RWPE2 (cell line): ENCODE measurements at regions not wholly inside any gene's neighbourhood (a gene's known extent, or its start where the extent isn't known, plus 50 kb on each side); places are given as distances from the start of the nearest gene placed in this dataset.

Source experiments
- ATAC-seq: fragments of 200-7000 bp; cut with Tn5 transposase; 3 replicates; pipeline ENCODE4 v1.9.1; 2021; ENCODE audit warnings: low read depth
- DNase-seq: peaks from one replicate; pipeline ENCODE4 v3.0.0-alpha.2; 2020; ENCODE audit warnings: low spot score
- H3K27ac ChIP-seq: fragments of 450-650 bp; 2 replicates; pipeline ENCODE4 v1.5.1; 2017; ENCODE audit warnings: mild to moderate bottlenecking; ENCODE audit not compliant: poor library complexity, severe bottlenecking
- H3K27me3 ChIP-seq: fragments of 250-450 bp; sonication (Bioruptor Pico); 2 replicates; pipeline ENCODE4 v1.5.1; 2021; ENCODE audit warnings: mild to moderate bottlenecking, moderate library complexity; ENCODE audit not compliant: insufficient read depth, poor library complexity, severe bottlenecking
- H3K36me3 ChIP-seq: fragments of 250-450 bp; sonication (Bioruptor Pico); 2 replicates; pipeline ENCODE4 v1.5.1; 2020; ENCODE audit warnings: low read depth, mild to moderate bottlenecking, moderate library complexity
- H3K4me1 ChIP-seq: fragments of 250-450 bp; sonication (Bioruptor Pico); 2 replicates; pipeline ENCODE4 v1.5.1; 2021; ENCODE audit warnings: mild to moderate bottlenecking, moderate library complexity; ENCODE audit not compliant: insufficient read depth, poor library complexity, severe bottlenecking
- H3K4me3 ChIP-seq: fragments of 250-450 bp; sonication (Bioruptor Pico); 2 replicates; pipeline ENCODE4 v1.5.1; 2021; ENCODE audit warnings: mild to moderate bottlenecking, moderate library complexity; ENCODE audit not compliant: severe bottlenecking
- H3K9me3 ChIP-seq: fragments of 250-450 bp; sonication (Bioruptor Pico); 2 replicates; pipeline ENCODE4 v1.5.1; 2021; ENCODE audit warnings: mild to moderate bottlenecking, moderate library complexity; ENCODE audit not compliant: severe bottlenecking
- TF ChIP-seq, protein P1 (sequence below): fragments of 450-650 bp; IDR thresholded peaks from one replicate; pipeline ENCODE4 v1.5.1; 2017; ENCODE audit warnings: mild to moderate bottlenecking, moderate library complexity; ENCODE audit not compliant: poor library complexity, severe bottlenecking

DNA sequence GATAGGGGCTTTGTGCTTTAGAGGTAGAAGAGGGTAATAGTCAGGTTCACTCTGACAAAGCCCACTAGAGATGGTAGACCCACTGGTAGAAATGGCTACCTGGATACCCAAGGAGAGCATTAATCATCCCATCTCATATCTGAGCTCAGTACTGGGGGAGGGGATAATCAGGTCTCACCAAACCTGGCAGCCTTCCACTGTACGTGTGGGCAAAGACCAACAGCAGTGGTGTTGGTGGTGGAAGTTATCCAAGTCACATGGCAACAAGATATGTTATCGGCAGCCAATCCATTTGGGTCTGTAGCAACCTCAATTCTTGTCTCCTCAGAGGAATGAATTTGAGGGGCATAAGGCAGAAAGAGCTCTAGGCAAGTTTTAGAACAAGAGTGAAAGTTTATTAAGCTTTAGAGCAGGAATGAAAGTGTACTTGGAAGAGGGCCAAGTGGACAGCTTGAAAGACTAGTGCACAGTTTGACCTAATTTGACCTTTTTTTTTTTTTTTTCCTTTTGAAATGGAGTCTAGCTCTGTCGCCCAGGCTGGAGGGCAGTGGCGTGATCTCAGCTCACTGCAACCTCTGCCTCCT, 67.0 kb upstream of the CXCL13 start:
- no peak for DNase-seq
- peaks cover 12% of the 10 kb centered on the region for H3K27me3 ChIP-seq
- no peak overlapping the region for H3K4me3 ChIP-seq
- TF ChIP-seq, protein P1, sequence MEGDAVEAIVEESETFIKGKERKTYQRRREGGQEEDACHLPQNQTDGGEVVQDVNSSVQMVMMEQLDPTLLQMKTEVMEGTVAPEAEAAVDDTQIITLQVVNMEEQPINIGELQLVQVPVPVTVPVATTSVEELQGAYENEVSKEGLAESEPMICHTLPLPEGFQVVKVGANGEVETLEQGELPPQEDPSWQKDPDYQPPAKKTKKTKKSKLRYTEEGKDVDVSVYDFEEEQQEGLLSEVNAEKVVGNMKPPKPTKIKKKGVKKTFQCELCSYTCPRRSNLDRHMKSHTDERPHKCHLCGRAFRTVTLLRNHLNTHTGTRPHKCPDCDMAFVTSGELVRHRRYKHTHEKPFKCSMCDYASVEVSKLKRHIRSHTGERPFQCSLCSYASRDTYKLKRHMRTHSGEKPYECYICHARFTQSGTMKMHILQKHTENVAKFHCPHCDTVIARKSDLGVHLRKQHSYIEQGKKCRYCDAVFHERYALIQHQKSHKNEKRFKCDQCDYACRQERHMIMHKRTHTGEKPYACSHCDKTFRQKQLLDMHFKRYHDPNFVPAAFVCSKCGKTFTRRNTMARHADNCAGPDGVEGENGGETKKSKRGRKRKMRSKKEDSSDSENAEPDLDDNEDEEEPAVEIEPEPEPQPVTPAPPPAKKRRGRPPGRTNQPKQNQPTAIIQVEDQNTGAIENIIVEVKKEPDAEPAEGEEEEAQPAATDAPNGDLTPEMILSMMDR, result no peak
- ATAC-seq, result peak; percentile 76
- peaks cover 18% of the 10 kb centered on the region for H3K4me1 ChIP-seq
- H3K27ac ChIP-seq, result peak overlapping the region; percentile 67
- no peaks in the 10 kb centered on the region for H3K36me3 ChIP-seq
- no peaks in the 10 kb centered on the region for H3K9me3 ChIP-seq
